ENCODE measurements at regions not wholly inside any gene's neighbourhood (a gene's known extent, or its start where the extent isn't known, plus 50 kb on each side); places are given as distances from the start of the nearest gene placed in this dataset.

DNA sequence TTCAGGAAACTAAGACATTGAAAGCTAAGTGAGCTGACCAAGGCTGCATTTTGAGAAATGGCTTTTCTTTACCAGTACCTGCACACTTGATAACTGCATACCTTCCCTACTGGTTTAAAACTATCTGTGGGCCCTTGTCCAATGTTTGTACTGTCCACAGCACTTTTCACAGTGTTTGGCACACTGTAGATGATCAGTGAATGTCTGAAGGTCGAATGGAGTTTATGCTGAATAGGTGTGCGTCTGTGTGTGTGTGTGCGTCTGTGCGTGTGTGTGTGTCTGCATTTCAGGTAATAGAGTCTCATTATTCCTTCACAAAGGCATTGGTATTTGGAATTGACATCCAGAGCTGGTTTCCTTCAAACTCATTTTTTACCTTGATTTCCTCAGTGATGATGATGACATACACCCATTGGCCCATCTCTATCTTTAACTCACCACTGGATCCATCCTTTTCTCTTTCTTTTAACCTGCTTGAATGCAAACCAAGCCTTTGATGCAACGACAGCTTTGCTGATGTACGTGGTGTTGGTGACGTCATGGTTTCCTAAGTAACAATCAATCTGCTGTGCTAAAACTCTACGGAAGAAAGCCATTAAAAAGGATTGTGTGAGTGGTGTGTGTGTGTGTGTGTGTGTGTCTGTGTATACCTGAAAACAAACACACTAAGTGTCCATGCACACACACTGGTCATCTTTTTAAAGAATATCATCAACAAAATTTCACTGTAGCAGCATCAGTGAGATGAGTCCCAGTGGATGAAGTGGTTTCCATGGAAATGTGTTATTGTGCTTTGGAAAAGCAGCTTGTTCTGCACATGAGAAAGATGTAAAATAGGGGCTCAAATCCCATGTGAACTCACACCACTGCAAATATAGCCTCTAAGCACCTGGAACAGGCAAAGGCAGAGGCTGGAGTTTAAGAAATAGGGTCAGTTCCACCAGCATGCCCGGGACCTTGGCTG lies 490.2 kb upstream of the B3GAT1 start:
- ATAC-seq (no peak), DNase-seq (no peak)
- Histone ChIP-seq H3K27me3 (peaks cover 0 to 17% (median 0%) of the 10 kb centered on the region in 3 donors), H3K4me1 (no peaks in the 10 kb centered on the region), H3K9me3 (no peaks in the 10 kb centered on the region), H3K4me3 (no peak overlapping the region), H3K36me3 (no peaks in the 10 kb centered on the region), H3K27ac (no peak overlapping the region)
- intact Hi-C loops (cut with DNase I; ENCODE audit: low total_unique reads) (no loop called here), in situ Hi-C loops (cut with MboI; ENCODE audit: low sequenced_read_pairs in 4 of 4) (no loop called here)
- no peak for TF ChIP-seq POLR2A (IDR thresholded peaks at IDR 0.05)
- TF ChIP-seq, protein P1, sequence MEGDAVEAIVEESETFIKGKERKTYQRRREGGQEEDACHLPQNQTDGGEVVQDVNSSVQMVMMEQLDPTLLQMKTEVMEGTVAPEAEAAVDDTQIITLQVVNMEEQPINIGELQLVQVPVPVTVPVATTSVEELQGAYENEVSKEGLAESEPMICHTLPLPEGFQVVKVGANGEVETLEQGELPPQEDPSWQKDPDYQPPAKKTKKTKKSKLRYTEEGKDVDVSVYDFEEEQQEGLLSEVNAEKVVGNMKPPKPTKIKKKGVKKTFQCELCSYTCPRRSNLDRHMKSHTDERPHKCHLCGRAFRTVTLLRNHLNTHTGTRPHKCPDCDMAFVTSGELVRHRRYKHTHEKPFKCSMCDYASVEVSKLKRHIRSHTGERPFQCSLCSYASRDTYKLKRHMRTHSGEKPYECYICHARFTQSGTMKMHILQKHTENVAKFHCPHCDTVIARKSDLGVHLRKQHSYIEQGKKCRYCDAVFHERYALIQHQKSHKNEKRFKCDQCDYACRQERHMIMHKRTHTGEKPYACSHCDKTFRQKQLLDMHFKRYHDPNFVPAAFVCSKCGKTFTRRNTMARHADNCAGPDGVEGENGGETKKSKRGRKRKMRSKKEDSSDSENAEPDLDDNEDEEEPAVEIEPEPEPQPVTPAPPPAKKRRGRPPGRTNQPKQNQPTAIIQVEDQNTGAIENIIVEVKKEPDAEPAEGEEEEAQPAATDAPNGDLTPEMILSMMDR (IDR thresholded peaks at IDR 0.05 in 4 of 5, conservative IDR thresholded peaks at IDR 0.05 in 1 of 5) = no peak

DNA sequence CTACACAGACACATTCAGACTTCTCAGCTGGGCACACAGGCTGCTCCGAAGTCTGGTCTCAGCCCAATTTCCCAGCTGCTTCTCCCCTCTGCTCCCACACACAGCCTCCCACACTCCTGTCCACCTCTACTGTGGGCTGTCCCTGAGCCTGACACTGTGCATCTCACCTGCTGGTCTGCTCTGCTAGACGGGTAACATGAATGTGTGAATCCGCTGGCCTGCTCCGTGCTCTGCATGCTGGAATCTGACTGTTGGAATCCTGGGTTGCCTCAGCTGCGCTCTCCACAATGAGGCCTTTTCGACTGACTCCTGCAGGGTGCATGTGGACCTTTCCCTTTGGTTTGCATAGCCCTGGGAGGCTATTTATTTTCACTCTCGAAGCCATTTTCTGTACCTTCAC lies 489.5 kb upstream of the B3GAT1 start:
- intact Hi-C loops (cut with DNase I; ENCODE audit: low total_unique reads) = no loop called here
- Histone ChIP-seq H3K27ac (no peak overlapping the region), H3K4me1 (no peaks in the 10 kb centered on the region), H3K4me3 (no peak overlapping the region), H3K27me3 (peaks cover 0 to 17% (median 0%) of the 10 kb centered on the region in 3 donors), H3K36me3 (no peaks in the 10 kb centered on the region), H3K9me3 (no peaks in the 10 kb centered on the region)
- DNase-seq (no peak), ATAC-seq (no peak)
- in situ Hi-C loops (cut with MboI; ENCODE audit: low sequenced_read_pairs in 4 of 4) = no loop called here
- TF ChIP-seq POLR2A (IDR thresholded peaks at IDR 0.05) = no peak
- TF ChIP-seq, protein P1 (IDR thresholded peaks at IDR 0.05 in 4 of 5, conservative IDR thresholded peaks at IDR 0.05 in 1 of 5) = no peak

DNA sequence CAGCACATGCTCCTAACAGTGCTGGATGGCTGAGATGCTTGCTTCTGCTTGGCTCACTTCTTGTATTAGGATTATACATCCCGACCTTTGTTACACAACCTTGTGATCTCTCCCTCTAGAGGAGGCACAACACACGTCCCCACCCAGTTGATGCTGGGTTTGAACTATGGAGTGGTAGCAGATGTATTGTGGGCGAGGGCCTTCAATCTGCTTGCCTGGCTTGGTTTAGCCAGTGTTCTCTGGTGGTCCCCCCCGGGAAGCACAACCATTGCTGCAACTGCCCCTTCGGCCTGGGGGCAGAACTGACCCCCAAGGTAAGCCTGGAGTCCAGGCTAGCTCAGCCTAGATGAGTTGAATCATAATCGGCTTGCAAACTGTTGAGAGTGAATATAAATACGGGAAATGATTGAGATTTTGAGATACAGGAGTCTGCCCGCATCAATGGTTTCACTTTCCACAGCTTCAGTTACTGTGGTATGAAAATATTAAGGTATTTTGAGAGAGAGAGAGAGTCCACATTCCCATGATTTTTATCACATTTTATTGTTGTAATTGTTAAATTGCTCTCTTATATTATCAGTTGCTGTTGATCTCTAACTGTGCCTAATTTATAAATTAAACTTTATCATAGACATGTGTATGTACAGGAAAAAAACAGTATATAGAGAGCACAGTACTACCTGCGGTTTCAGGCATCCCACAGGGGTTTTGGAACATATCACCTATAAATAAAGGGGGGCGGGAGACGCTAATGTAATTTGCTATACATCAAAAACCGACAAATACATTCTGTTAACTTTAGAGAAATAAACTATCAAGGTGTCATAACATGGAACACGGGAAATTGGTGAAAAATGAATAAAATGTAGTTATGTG lies 482.0 kb upstream of the B3GAT1 start:
- Histone ChIP-seq H3K36me3 (no peaks in the 10 kb centered on the region), H3K9me3 (no peaks in the 10 kb centered on the region), H3K4me1 (no peaks in the 10 kb centered on the region), H3K27ac (no peak overlapping the region), H3K27me3 (no peaks in the 10 kb centered on the region), H3K4me3 (no peak overlapping the region)
- intact Hi-C loops (cut with DNase I; ENCODE audit: low total_unique reads) (no loop called here), in situ Hi-C loops (cut with MboI; ENCODE audit: low sequenced_read_pairs in 4 of 4) (no loop called here)
- ATAC-seq (no peak), DNase-seq (no peak)
- TF ChIP-seq, protein P1 (IDR thresholded peaks at IDR 0.05 in 4 of 5, conservative IDR thresholded peaks at IDR 0.05 in 1 of 5) = no peak
- TF ChIP-seq POLR2A (IDR thresholded peaks at IDR 0.05) = no peak

DNA sequence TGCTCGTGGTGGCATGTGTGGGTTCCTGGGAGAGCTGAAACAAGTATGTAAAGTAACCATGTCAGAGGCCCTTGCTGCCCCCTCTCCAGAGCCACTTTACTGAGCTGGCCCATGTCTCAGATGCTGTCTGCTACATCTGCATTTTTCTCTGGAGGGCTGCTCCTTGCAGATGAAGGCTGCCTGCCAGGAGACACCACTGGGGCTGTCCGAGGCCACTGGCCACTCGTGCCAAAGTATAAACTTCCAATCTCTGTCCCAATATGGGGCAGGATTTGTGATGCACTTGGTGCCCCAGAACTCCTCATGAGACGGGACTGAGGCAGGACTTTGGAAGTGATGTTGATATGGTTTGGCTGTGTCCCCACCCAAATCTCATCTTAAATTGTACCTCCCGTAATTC lies 478.4 kb upstream of the B3GAT1 start:
- H3K9me3 ChIP-seq = no peaks in the 10 kb centered on the region
- H3K4me3 ChIP-seq = no peak overlapping the region
- no peaks in the 10 kb centered on the region for H3K27me3 ChIP-seq
- DNase-seq (no peak), ATAC-seq (no peak)
- in situ Hi-C loops (cut with MboI; ENCODE audit: low sequenced_read_pairs in 4 of 4) = no loop called here
- intact Hi-C loops (cut with DNase I; ENCODE audit: low total_unique reads) = no loop called here
- H3K4me1 ChIP-seq = no peaks in the 10 kb centered on the region
- TF ChIP-seq, protein P1 (IDR thresholded peaks at IDR 0.05 in 4 of 5, conservative IDR thresholded peaks at IDR 0.05 in 1 of 5) = no peak
- TF ChIP-seq POLR2A (IDR thresholded peaks at IDR 0.05) = no peak
- H3K36me3 ChIP-seq = no peaks in the 10 kb centered on the region
- H3K27ac ChIP-seq = no peak overlapping the region
